Stimulated activated CD4-positive, alpha-beta T cell treated with anti-CD3 and anti-CD28 coated beads, Interleukin-15, amount 100 ng/mL, for 48 hours (primary cell): ENCODE measurements at regions not wholly inside any gene's neighbourhood (a gene's known extent, or its start where the extent isn't known, plus 50 kb on each side); places are given as distances from the start of the nearest gene placed in this dataset.

Source experiments
- DNase-seq, 2 donors: peaks; one replicate each; pipeline ENCODE4 v3.0.0-alpha.2; 2020; ENCODE audit warnings: low read depth in 2 of 2

DNA sequence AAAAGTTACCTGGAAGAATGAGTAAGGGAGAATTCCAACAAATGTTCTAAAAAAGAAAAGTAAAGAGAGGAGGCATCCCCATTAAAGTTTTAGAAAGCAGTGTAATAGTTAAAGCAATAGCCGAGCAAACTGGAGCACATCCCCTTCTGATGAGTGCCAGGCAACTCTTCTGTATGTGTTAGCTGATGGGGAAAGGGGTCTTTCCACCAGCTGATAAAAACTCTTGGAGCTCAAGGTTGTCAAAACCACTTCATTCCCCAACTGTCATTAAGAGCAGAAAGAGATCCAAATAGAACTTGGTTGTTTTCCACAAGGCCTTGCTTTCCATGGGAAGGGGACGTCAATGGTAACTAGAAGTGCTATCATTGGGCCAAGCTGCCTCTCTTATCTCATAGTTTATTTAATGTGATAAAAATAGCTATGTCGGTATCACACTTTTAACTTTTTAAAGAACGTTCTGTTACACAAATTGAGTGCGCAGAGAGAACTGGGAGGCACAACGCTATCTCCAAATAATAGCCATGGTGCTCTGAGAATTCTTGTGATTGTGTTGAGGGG lies 116.9 kb downstream of the POLR2M start:
- DNase-seq, result no peak

DNA sequence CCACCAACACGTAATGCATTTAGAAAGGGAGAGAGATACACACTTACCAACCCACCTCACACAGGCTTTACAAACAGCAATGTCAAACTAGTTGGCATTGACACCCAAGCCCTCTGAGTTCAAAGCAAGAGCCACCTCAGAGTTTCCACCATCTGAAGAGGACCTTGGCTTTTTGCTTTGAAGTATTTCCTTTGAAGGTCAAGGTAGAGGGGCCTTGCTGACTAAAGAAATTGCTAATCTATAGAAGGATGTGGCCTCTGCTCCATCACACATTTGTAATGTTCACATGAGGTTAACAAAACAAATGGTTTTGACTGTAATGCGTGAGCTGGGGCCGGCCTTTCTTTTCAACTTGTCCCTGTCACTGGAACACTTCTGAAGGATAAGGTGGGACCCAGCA lies 117.7 kb downstream of the POLR2M start:
- no peak for DNase-seq

DNA sequence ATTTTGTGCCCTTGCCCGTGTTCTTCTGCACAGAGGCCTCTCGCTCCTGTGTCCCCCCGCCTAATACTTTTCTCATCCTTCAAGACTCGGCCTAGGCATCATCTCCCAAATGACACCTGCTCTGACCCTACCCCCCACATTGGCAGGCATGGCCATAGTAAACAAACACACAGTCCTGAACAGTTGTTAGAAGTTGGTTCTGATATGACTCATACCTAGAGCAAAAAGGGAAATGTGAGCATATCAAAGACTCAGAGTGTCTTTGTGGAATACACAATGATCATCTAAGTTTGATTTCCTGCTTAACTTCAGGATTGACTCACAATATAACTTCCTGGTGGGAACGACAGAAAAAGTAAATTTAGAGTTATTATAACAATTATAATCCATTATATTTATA lies 120.5 kb downstream of the POLR2M start:
- DNase-seq, result no peak

DNA sequence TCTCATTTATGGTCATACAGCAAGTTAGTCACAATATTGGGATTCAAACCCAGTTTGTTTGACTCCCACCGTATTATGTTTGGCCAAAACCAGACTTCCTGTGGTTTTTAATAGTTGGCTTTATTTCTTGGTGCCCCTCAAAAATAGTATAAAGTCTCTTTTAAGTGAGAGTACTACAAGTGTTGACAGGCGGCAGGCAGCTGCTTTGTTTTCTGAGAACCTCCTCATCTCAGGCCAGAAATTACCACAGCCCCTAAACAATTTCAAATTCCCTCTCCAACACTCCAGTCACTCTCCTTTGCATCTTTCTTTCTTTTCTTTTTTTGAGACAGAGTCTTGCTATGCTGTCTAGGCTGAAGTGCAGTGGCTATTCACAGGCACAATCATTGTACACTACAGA lies 121.5 kb downstream of the POLR2M start:
- no peak for DNase-seq

DNA sequence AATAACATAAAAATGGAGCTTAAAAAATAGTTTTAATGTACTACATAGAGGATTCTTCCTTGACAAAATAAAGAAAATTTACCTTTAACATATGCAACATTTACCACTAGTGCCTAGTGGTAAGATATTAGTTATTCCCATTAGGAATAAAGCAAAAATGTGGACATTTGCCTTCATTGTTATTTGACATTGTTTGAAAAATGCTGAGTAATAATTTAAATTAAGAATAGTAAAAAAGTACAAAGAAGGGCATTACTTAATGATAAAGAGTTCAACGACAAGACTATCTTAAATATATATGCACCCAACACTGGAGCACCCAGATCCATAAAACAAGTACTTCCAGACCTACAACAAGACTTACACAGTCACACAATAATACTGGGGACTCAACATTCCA lies 125.7 kb downstream of the POLR2M start:
- no peak for DNase-seq

DNA sequence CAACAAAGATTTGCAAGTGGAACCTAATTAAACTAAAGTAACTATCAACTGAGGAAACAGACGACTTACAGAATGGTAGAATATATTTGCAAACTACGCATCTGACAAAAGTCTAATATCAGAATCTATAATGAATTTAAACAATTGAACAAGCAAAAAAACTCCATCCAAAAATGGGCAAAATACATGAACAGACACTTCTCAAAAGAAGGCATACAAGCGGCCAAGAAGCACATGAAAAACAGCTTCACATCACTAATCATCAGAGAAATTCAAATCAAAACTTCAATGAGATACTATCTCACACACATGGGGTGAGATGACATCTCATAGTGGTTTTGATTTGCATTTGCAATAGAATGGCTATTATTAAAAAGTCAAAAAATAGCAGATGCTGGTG lies 128.6 kb downstream of the POLR2M start:
- DNase-seq, result no peak

DNA sequence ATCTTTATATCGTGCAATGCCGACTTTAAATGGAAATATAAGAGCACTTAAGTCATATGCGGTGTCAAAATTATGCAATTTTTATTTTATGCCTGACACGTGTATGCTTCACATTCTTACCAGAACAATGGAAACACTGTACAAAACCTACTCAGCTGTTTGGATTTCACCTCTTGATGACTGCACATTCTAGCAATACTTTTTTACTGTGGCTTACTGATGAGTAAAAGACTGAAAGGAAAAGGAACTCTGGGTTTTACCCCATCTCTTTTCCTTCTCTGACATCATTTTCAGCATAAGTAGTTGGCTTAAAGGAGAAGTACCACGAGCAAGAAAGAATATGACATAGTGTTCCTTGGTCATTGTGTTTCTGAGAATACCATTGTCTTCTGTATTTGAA lies 142.8 kb downstream of the POLR2M start:
- DNase-seq, result no peak

DNA sequence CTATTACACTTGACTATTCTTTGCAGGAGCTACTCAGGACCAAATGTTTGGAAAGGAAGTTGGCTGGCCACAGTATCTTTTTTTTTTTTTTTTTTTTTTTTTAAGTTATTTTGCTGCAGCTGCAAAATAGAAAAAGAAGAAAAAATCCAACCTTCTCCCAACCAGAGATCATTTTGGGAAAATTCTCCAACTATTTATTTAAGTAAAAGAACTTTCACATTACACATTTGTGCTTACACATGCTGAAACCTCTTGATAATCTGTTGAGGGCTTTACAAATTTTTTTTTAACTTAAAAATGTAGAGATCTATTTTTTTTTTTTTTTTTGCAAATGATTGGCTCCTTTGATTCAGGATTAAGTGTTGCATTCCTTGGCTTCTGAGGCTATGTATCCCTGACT lies 148.0 kb downstream of the POLR2M start:
- DNase-seq, result no peak

DNA sequence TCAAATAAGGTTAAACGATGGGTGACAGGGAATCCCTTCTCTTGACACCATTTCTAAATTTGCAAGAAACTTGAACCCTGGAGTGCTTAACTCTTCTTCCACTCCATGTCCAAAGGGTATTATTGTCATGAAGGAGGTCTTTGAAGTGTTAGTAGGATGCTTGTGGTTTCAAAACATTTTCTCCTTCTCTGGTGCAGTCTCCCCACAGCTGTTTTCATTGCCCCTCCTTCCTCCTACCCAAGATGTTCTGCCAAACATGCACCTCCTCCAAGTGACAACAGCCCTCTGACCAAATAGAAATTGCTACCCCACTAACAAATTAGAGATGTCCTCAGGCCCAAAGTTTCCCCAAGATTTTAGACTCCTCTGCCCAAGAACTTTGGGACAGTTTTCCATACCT lies 151.4 kb downstream of the POLR2M start:
- DNase-seq, result no peak

DNA sequence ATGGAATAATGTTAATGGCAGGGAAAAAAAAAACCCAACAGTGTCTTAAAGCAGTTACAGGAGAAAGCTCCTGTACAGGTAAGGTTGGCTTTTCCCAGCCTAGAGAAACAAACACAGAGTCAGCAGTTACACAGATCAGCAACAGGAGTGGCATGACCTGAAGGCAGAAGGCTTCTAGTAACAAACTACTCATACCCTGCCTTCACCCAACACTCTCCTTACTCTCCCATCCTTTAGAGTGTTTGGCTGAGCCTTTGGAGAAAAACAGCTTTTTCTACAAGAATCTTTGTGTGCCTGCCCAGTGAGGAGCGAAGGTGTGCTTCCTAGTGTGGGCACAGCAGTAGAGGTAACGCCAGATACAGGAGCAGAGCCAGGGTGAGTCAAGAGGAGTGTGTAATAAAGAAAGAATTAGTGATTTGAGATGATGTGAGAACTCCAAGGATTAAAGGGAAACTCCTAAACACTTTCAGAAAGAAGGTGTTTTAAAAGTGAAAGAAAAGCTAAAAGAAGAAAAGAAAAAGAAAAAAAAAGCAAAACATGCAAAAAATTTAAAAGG lies 152.7 kb downstream of the POLR2M start:
- no peak for DNase-seq

DNA sequence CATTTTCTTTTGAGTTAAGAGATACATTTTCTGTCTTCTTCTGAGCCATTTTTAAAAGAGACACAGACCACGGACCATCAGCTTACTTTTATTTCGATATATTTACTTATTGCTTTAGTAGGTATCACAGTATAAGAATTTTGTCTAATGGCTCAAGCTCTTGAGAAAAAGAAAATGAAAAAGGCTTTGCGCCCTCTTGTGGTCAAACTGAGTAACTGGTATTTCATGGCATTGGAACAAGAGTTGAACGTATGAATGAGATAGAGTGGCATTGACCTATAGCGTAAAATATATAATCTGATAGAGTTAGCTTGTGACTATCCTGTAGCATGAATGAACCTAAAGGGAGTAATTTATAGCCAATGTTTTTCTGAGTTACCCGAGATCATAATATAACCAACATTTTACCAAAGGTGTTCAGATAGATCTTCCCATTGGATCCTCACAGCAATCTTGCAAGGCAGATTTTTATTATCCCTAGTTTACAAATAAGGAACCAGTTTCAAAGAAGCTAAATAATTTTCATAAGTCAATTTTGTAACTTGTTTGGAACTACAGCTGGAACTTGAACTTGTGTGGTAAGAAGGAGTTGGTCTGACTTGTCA lies 154.6 kb downstream of the POLR2M start:
- DNase-seq, result no peak

DNA sequence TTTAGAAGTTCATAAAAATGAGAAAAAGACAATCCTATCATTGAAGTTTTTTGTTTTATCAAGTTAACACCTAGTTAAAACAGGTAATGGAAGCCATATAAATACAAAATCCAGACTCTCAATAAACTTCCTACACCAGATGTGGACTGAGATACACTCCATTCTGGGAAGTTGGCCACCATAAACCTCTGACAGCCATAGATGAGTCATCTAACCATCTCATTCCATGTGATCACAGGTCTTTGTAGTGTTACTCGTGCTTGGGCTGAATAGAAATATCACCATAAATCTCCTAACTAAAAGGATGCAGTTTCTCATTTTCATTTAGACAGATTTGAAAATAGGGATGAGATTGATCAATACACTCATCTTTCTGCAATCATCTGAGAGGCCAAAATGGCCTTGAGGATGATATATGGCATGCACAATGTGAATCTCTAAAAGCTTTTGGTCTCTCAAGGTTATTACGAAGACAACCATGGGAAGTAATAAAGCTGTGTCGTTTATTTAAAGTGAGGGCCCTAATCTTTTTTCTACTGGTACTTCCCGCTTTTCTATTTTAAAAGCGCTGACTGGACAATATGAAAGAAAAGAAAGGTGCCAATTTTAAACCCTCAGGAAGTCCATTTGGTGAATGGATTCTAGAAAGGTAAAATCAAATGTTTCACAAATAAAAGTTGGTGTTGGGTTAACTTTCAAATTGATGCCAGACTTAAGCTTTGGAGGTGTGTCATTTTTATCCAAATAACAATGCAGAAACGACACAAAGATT lies 155.5 kb downstream of the POLR2M start:
- no peak for DNase-seq

DNA sequence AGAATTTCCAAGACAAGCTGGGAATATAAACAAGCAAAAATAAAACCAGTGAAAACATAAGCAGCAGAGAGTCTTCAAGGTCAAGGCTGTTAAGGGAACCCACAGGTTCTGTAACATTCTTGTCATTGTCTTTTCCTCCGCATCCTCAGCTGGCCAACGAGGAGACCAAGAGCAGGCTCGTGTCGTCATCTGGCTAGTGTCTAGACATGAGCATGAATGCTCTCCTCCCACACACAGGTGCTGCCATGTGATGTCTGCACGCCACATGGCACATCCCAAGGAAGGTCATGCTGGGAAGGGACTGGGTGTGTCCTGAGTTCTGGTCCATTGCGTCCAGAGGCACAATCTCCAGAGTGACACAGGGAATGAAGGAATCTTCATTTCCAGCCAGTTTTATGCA lies 156.2 kb downstream of the POLR2M start:
- no peak for DNase-seq

DNA sequence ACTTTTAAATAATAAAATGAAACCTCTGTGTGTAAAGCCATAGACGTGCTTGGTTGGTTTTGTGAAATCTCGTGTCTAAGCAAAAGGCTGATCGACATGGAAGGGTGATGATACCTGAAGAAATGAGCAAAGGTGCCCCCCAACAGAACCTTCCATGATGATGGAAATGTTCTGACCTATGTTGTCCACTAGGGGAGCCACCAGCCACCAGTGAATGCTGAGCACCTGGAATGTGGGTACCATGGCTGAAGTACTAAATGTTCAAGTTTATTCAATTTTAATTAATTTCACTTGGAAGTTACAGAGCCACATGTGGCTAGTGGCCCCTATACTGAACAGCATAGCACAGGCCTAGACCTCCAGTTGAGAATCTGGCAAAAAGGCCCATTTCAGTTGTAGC lies 158.8 kb downstream of the POLR2M start:
- no peak for DNase-seq

DNA sequence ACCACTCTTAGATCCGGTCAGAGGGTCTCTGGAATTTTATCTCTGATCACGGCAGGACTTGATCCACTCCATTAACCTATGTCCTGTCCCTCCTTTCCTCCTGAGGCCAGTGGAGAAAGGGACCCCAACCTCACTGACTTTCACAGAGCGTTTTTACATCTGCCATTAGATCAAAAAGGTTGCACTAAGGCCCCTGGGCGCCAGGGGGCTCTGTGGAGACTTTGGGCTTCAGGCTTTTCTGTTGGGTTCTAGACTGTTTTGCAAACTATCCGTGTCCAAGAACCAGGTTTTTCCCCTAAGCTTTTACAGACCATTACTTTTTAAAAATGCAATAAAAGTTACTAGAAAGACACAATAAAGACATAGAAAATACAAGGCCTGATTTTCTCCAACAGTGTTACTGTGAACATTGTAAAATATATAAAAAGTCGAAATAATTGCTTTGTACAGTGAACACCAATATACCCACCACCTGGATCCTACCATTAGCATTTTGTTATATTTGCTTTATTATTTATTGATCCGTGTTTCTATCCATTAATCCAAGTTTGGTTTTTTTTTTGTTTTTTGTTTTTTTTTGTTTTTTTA lies 159.7 kb downstream of the POLR2M start:
- peak; percentile 12 to 38 for DNase-seq

DNA sequence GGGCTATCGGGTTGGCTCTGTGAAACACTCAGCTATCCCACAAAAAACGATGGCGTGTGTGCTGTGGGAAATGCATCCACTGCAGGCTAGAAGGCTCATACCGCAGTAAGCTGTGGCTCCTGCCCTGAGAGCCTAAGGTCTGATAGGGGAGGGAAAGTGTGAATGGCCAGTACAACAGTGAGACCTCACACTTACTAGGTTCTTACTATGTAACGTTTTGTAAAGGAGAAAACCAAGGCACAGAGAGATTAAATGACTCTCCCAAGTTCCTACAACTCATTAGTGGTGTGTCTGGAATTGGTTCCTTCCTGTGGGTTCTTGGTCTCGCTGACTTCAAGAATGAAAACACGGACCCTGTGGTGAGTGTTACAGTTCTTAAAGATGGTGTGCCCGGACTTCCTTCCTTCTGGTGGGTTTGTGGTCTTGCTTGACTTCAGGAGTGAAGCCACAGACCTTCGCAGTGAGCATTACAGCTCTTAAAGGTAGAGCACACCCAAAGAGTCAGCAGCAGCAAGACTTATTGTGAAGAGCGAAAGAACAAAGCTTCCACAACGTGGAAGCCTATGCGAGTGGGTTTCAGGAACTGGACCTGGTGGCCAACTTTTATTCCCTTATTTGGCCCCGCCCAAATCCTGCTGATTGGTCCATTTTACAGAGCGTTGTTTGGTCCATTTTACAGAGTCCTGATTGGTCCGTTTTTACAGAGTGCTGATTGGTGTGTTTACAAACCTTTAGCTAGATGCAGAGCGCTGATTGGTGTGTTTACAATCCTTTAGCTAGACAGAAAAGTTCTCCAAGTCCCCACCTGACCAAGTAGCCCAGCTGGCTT lies 161.7 kb downstream of the POLR2M start:
- DNase-seq, result no peak

DNA sequence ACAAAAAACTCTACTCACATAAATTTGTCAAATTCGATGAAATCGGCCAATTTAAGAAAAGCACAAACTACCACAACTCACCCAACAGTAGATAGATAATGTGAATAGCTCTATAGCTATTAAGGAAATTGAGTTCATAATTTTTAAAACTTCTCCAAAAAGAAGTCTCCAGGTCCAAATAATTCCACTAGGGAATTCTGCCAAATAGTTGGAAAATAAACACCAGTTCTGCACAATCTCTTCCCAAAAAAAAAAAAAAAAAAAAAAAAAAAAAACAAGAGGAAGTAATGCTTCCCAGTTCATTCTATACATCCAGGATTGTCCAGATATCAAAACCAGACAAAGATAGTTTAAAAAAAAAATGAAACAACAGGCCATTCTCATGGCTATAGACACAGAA lies 164.2 kb downstream of the POLR2M start:
- DNase-seq, result no peak

DNA sequence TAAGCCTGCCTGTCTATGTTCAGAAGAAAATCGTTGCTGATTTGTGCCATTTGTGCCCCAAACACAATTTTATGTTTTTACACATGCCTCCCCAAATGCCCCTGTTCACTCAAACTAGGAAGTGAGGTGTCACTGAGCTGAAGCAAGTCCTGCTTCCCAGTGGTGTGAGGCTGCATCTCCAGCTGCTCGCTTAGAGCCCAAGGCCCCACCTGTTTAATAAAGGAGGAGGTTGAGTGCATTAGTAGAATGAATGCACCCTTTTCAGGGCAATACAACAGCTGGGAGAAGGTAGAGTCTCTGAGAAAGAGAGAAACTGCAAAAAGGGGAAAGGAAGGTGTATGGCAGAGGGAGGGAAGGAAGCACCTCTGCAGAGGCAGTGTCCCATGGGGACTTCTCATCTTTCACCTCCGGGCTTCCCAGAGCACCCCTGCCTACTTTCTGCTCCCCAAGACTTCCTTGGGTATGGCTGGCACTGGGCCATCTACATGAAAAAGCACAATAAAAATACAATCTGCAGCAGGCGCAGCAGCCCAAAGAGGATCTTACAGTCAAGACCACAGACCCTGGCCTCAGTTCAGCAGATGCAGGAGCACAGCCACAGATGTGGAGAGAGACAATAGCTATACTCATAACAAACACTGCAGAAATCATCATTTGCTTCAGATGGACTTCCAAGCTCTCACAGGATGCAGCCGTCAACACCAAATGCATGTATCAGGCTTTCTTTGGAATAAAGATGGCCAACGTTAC lies 165.9 kb downstream of the POLR2M start:
- DNase-seq, result no peak

DNA sequence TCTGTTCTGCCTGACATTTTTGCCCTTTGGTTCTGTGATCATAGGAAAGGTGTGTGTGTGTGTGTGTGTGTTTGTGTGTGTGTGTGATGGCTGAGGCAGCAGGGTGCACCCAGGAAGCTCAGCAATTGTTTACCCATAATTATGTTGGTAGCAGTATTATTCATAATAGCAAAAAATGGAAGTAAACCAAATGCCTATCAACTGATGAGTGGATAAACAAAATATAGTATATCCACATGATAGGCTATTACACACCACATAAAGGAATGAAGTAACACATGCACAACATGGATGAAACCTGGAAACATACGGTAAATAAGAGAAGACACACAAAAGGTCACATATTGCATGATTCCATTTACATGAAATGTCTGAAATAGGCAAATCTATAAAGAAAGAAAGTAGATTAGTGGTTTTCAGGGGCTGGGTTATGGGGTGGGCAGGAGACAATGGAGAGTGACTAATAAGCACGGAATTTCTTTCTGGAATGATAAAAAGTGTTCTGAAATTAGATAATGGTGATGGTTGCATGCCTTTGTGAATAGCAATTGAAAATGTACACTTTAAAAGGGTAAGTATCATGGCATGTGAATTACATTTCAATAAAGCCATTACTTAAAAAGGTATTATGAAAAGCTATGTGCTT lies 167.2 kb downstream of the POLR2M start:
- DNase-seq, result no peak

DNA sequence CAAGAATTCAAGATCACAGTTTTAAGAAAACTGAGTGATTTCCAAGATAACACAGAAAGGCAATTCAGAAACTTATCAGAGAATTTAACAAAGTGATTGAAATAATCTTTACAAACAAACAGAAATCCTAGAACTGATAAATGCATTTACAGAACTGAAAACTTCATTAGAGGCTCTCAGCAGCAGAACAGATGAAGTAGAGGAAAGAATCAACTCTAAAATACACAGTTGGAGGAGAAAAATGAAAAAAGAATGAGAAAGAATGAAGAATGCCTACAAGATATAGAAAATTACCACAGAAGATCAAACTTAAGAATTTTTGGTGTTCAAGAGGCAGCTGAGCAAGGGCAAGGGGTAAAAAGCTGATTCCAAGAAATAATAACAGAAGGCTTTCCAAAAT lies 168.8 kb downstream of the POLR2M start:
- DNase-seq, result no peak

DNA sequence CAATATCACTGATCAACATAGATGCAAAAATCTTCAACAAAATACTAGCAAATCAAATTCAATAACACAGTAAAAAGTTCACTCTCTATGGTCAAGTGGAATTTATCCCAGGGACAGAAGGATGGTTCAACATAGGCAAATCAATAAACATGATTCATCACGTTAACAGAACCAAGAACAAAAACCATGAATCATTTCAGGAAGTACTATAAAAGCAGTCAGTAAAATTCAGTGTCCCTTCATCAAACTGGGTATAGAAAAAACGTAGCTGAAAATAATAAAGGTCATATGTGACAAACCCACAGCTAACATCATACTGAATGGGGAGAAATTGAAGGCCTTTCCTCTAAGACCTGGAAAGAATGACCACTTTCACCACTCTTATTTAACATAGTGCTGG lies 172.1 kb downstream of the POLR2M start:
- no peak for DNase-seq
